Testis (tissue), 2 donors: ENCODE measurements at regions not wholly inside any gene's neighbourhood (a gene's known extent, or its start where the extent isn't known, plus 50 kb on each side); places are given as distances from the start of the nearest gene placed in this dataset.

ENCODE experiments used
- DNase-seq: peaks from one replicate; pipeline ENCODE4 v3.0.0-alpha.2; 2019
- H3K27ac ChIP-seq, 2 donors: fragments of 200-600 bp; sonication (generic); one replicate each; pipeline ENCODE4 v1.5.1; 2019
- H3K27me3 ChIP-seq: fragments of 200-600 bp; sonication (generic); one replicate; pipeline ENCODE4 v1.5.1; 2019
- H3K36me3 ChIP-seq: fragments of 200-600 bp; sonication (generic); one replicate; pipeline ENCODE4 v1.5.1; 2017; ENCODE audit warnings: low read depth; ENCODE audit errors: missing control alignments
- H3K4me1 ChIP-seq: fragments of 200-600 bp; sonication (generic); one replicate; pipeline ENCODE4 v1.5.1; 2019
- H3K4me3 ChIP-seq, 2 donors: fragments of 200-600 bp; sonication (generic); one replicate each; pipeline ENCODE4 v1.5.1; 2017 to 2019
- H3K9me3 ChIP-seq: fragments of 200-600 bp; sonication (generic); one replicate; pipeline ENCODE4 v1.5.1; 2017
- POLR2A ChIP-seq: fragments of 450-650 bp; IDR thresholded peaks from one replicate; pipeline ENCODE4 v1.6.1; 2017; ENCODE audit warnings: antibody characterized with exemption, mild to moderate bottlenecking, moderate library complexity
- WGBS, 2 donors: methylation state at CpG; one replicate each; pipeline ENCODE4 v1.1.5; 2018; 5-methylcytosine and 5-hydroxymethylcytosine counted together
- intact Hi-C: fragments of 100-400 bp; cut with DNase I; formaldehyde crosslinking; loops from one replicate; pipeline ENCODE4 v1.15.1; 2023; ENCODE audit warnings: low total_unique reads
- TF ChIP-seq, protein P1 (sequence below), 3 experiments: fragments of 450-650 bp in 2 of 3; fragments of 200-600 bp in 1 of 3; sonication (generic) in 1 of 3; IDR thresholded peaks; one replicate each; pipeline ENCODE4 v1.5.1; 2016 to 2019; ENCODE audit warnings: antibody characterized with exemption in 3 of 3, mild to moderate bottlenecking in 2 of 3, moderate library complexity in 1 of 3

DNA sequence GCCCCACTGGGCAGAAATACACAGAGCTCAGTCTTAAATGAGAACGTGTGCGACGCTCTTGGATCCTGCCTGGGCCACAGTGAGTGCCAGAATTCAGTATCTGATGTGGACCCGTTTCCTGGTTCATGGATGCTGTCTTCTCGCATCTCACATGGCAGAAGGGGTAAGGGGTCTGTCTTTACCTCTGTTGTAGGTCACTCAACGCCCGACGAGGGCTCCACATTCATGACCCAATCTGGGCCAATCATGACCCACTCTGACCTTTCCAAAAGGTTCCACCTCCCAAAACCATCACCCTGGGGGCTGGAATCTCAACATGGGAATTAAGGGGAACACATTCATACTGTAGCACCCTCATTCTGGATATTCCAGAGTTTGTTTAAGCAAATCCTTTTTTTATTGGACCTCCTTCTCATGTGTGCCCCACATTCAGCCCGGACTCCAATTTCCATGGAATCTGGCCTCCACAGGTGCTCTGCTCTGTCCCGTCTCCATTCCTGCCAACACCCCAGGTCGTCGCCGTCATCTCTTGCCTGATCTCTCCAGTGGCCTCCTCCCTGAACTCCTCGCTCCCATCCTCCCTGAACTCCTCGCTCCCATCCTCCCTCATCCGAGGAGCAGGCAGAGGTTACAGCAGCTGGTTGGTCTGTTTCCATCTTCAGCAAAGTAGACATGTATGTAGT, 78.9 kb upstream of the OTOS start:
- WGBS, 2 donors, result 81 to 82% methylated on average over 16 of the region's 16 CpGs
- Histone ChIP-seq H3K4me3 (no peak overlapping the region), H3K9me3 (no peaks in the 10 kb centered on the region), H3K27me3 (no peaks in the 10 kb centered on the region), H3K36me3 (no peaks in the 10 kb centered on the region), H3K27ac (no peak overlapping the region), H3K4me1 (no peaks in the 10 kb centered on the region)
- no peak for TF ChIP-seq POLR2A
- TF ChIP-seq, protein P1, sequence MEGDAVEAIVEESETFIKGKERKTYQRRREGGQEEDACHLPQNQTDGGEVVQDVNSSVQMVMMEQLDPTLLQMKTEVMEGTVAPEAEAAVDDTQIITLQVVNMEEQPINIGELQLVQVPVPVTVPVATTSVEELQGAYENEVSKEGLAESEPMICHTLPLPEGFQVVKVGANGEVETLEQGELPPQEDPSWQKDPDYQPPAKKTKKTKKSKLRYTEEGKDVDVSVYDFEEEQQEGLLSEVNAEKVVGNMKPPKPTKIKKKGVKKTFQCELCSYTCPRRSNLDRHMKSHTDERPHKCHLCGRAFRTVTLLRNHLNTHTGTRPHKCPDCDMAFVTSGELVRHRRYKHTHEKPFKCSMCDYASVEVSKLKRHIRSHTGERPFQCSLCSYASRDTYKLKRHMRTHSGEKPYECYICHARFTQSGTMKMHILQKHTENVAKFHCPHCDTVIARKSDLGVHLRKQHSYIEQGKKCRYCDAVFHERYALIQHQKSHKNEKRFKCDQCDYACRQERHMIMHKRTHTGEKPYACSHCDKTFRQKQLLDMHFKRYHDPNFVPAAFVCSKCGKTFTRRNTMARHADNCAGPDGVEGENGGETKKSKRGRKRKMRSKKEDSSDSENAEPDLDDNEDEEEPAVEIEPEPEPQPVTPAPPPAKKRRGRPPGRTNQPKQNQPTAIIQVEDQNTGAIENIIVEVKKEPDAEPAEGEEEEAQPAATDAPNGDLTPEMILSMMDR (IDR thresholded peaks at IDR 0.05), result no peak
- peak; percentile 6 for DNase-seq
- intact Hi-C loops, result no loop called here

DNA sequence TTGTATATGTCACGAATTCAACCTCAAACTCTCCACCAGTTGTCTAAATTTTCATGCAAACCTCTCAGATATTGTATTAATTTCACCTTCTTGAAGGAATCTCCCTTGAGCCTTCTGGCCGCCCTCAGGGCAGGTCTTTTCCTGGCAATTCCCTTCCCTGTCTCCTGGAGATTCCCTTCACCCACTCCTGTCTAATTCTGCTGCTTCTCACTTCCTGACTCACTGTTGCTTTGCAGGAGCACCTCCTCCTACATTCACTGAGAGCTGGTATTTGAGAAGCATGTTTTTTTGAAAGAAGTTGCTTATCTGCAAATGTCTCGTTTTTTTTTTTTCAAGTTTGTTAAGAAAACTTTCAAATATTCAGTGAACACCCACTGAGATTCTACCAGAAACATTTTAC, 79.9 kb upstream of the OTOS start:
- intact Hi-C loops, result no loop called here
- TF ChIP-seq POLR2A, result no peak
- TF ChIP-seq, protein P1 (IDR thresholded peaks at IDR 0.05), result no peak
- Histone ChIP-seq H3K27ac (no peak overlapping the region), H3K36me3 (no peaks in the 10 kb centered on the region), H3K9me3 (no peaks in the 10 kb centered on the region), H3K4me1 (no peaks in the 10 kb centered on the region), H3K27me3 (no peaks in the 10 kb centered on the region), H3K4me3 (no peak overlapping the region)
- no peak for DNase-seq
- WGBS, 2 donors, result 61 to 62% methylated on average over 3 of the region's 3 CpGs

DNA sequence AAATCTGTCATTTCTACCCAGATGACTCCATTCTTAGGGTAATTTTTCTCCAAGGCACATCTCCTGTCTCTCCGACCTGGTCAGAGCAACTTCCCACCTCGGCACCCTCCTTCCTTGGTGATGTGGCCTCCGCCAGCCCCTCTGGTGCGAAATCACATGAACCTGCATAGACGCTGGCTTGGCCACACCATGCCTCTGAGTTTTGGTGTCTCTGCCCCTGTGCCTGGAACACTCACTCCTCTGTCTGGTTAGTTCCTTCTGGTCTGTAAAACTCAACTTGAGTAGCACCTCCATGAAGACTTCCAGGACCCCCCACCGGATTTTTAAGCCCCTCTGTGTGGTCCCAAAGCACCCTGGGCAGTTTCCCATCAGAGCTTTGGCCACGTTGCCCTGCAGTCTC, 83.2 kb upstream of the OTOS start:
- Histone ChIP-seq H3K4me3 (no peak overlapping the region), H3K36me3 (no peaks in the 10 kb centered on the region), H3K4me1 (no peaks in the 10 kb centered on the region), H3K27me3 (no peaks in the 10 kb centered on the region), H3K27ac (no peak overlapping the region), H3K9me3 (no peaks in the 10 kb centered on the region)
- intact Hi-C loops, result no loop called here
- peak; percentile 6 for DNase-seq
- 82 to 90% methylated on average over 7 of the region's 7 CpGs for WGBS, 2 donors
- no peak for TF ChIP-seq POLR2A
- TF ChIP-seq, protein P1 (IDR thresholded peaks at IDR 0.05), result no peak

DNA sequence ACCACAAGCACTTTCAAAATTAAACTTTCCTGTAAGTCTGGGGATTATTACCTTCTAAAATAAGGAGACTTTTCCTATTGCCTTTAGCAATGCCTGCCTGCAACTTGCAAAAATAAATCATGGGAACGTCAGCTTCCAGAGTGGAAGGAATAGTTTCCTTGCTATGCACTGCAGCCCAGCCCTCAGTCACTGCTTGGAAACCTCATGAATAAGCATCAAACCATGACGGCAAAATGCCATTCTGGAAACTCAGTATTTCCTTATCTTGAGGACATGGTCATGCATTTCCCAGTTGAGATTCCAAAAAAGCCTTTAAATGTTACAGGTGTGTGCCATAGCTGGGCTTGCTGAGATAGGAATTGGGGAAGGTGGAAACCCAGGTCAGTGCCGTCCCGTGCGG, 84.2 kb upstream of the OTOS start:
- 77 to 81% methylated on average over 5 of the region's 5 CpGs for WGBS, 2 donors
- TF ChIP-seq, protein P1 (IDR thresholded peaks at IDR 0.05), result no peak
- no peak for TF ChIP-seq POLR2A
- intact Hi-C loops, result no loop called here

DNA sequence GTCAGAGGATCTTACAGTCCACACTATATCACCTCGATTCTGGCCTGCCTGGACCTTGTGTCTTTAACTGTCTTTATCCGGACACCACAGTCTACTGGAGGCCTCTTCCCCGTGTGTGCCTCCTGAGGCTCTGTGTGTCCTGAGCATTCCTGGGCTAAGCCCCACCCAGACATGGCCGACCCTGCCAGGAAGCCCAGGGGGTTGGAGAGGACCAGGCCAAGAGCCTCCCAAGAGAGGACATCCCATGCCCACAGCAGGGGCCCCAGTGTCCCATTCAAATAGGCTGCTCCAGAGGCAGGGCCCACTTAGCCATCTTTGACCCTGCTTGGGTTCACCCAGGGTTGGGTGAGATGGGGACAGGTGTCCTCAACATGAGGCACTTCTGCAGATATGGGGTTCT, 84.7 kb upstream of the OTOS start:
- WGBS, 2 donors, result 89 to 90% methylated on average over 2 to 4 of the region's 4 CpGs
- H3K27me3 ChIP-seq, result no peaks in the 10 kb centered on the region

More for the DNA sequence above, 84.2 kb upstream of the OTOS start:
- H3K4me1 ChIP-seq, result no peaks in the 10 kb centered on the region
- H3K9me3 ChIP-seq, result no peaks in the 10 kb centered on the region
- no peaks in the 10 kb centered on the region for H3K36me3 ChIP-seq
- DNase-seq, result no peak
- no peak overlapping the region for H3K27ac ChIP-seq
- no peaks in the 10 kb centered on the region for H3K27me3 ChIP-seq
- no peak overlapping the region for H3K4me3 ChIP-seq

More for the DNA sequence above, 84.7 kb upstream of the OTOS start:
- Histone ChIP-seq H3K4me1 (no peaks in the 10 kb centered on the region), H3K27ac (no peak overlapping the region), H3K9me3 (no peaks in the 10 kb centered on the region), H3K4me3 (no peak overlapping the region), H3K36me3 (no peaks in the 10 kb centered on the region)
- intact Hi-C loops, result no loop called here
- DNase-seq, result peak; percentile 10
- TF ChIP-seq, protein P1 (IDR thresholded peaks at IDR 0.05), result no peak
- no peak for TF ChIP-seq POLR2A
